H9 (cell line): ENCODE measurements at regions not wholly inside any gene's neighbourhood (a gene's known extent, or its start where the extent isn't known, plus 50 kb on each side); places are given as distances from the start of the nearest gene placed in this dataset.

ENCODE experiments used
- DNase-seq: peaks from one replicate; pipeline ENCODE4 v3.0.0-alpha.2; 2017
- H2AFZ ChIP-seq: one replicate; pipeline ENCODE4 v1.6.1; 2013; ENCODE audit warnings: mild to moderate bottlenecking, low read length, control low read depth, moderate library complexity
- H2AK5ac ChIP-seq: 2 replicates; pipeline ENCODE4 v1.6.1; 2013; ENCODE audit warnings: low read length, control low read depth, mixed read lengths; ENCODE audit not compliant: insufficient read length
- H2BK120ac ChIP-seq: one replicate; pipeline ENCODE4 v1.6.1; 2013; ENCODE audit warnings: low read depth, mild to moderate bottlenecking, low read length, control low read depth, inconsistent platforms; ENCODE audit not compliant: poor library complexity, severe bottlenecking
- H2BK12ac ChIP-seq: 2 replicates; pipeline ENCODE4 v1.6.1; 2013; ENCODE audit warnings: low read length, control low read depth, mixed read lengths, low read depth; ENCODE audit not compliant: insufficient read length
- H2BK15ac ChIP-seq: 2 replicates; pipeline ENCODE4 v1.6.1; 2013; ENCODE audit warnings: low read depth, low read length, control low read depth
- H2BK20ac ChIP-seq: one replicate; pipeline ENCODE4 v1.6.1; 2013; ENCODE audit warnings: low read depth, mild to moderate bottlenecking, low read length, control low read depth, inconsistent platforms; ENCODE audit not compliant: poor library complexity, severe bottlenecking
- H2BK5ac ChIP-seq: 2 replicates; pipeline ENCODE4 v1.6.1; 2013; ENCODE audit warnings: low read length, control low read depth, mixed read lengths; ENCODE audit not compliant: insufficient read length
- H3K14ac ChIP-seq: 2 replicates; pipeline ENCODE4 v1.6.1; 2013; ENCODE audit warnings: low read length, control low read depth; ENCODE audit not compliant: insufficient read depth
- H3K18ac ChIP-seq: 2 replicates; pipeline ENCODE4 v1.6.1; 2013; ENCODE audit warnings: low read depth, mild to moderate bottlenecking, mixed read lengths, low read length, control low read depth; ENCODE audit not compliant: insufficient read length
- H3K23ac ChIP-seq: 2 replicates; pipeline ENCODE4 v1.6.1; 2013; ENCODE audit warnings: low read length, control low read depth, mixed read lengths, low read depth; ENCODE audit not compliant: insufficient read length
- H3K23me2 ChIP-seq: 2 replicates; pipeline ENCODE4 v1.6.1; 2013; ENCODE audit warnings: low read depth, mild to moderate bottlenecking, mixed read lengths, low read length, control low read depth; ENCODE audit not compliant: insufficient read length, poor library complexity, severe bottlenecking
- H3K27ac ChIP-seq: 2 replicates; pipeline ENCODE4 v1.5.1; 2013; ENCODE audit warnings: low read length, control low read depth, mixed read lengths, low read depth; ENCODE audit not compliant: insufficient read length
- H3K27me3 ChIP-seq: 2 replicates; pipeline ENCODE4 v1.6.1; 2013; ENCODE audit warnings: low read length, control low read depth, inconsistent platforms; ENCODE audit not compliant: insufficient read depth
- H3K4ac ChIP-seq: 2 replicates; pipeline ENCODE4 v1.6.1; 2013; ENCODE audit warnings: low read depth, mild to moderate bottlenecking, control low read depth, inconsistent platforms, low read length, moderate library complexity
- H3K4me1 ChIP-seq: 2 replicates; pipeline ENCODE4 v1.6.1; 2013; ENCODE audit warnings: low read length, control low read depth, inconsistent platforms; ENCODE audit not compliant: insufficient read depth
- H3K4me2 ChIP-seq: 2 replicates; pipeline ENCODE4 v1.6.1; 2013; ENCODE audit warnings: low read length, control low read depth, mixed read lengths; ENCODE audit not compliant: insufficient read length, insufficient read depth
- H3K56ac ChIP-seq: 2 replicates; pipeline ENCODE4 v1.6.1; 2013; ENCODE audit warnings: low read depth, mild to moderate bottlenecking, mixed read lengths, low read length, control low read depth; ENCODE audit not compliant: insufficient read length
- H3K79me1 ChIP-seq: 2 replicates; pipeline ENCODE4 v1.6.1; 2013; ENCODE audit warnings: low read depth, mild to moderate bottlenecking, moderate library complexity, low read length, control low read depth, inconsistent platforms; ENCODE audit not compliant: insufficient read depth, poor library complexity, severe bottlenecking
- H3K79me2 ChIP-seq: 2 replicates; pipeline ENCODE4 v1.6.1; 2013; ENCODE audit warnings: low read length, control low read depth, inconsistent platforms; ENCODE audit not compliant: insufficient read depth
- H3K9ac ChIP-seq: 2 replicates; pipeline ENCODE4 v1.6.1; 2013; ENCODE audit warnings: low read length, control low read depth, mixed read lengths; ENCODE audit not compliant: insufficient read length; ENCODE audit errors: extremely low read depth
- H3K9me3 ChIP-seq: one replicate; pipeline ENCODE4 v1.6.1; 2013; ENCODE audit warnings: low read depth, low read length, inconsistent platforms; ENCODE audit not compliant: control insufficient read depth
- H3T11ph ChIP-seq: one replicate; pipeline ENCODE4 v1.6.1; 2013; ENCODE audit warnings: mild to moderate bottlenecking, low read length, control low read depth, inconsistent platforms
- H4K20me1 ChIP-seq: one replicate; pipeline ENCODE4 v1.6.1; 2013; ENCODE audit not compliant: control insufficient read depth, insufficient read length, insufficient read depth
- H4K5ac ChIP-seq: 2 replicates; pipeline ENCODE4 v1.6.1; 2013; ENCODE audit warnings: low read depth, mild to moderate bottlenecking, mixed read lengths, low read length, control low read depth; ENCODE audit not compliant: insufficient read length
- H4K8ac ChIP-seq: replicated peaks from 2 replicates; pipeline ENCODE4 v1.6.1; 2013; ENCODE audit warnings: low read length, control low read depth, mixed read lengths, low read depth; ENCODE audit not compliant: insufficient read length
- H4K91ac ChIP-seq: 2 replicates; pipeline ENCODE4 v1.6.1; 2013; ENCODE audit warnings: low read depth, mild to moderate bottlenecking, moderate library complexity, mixed read lengths, low read length, control low read depth; ENCODE audit not compliant: insufficient read length
- H3K27ac Mint-ChIP-seq, 3 experiments: 2 replicates in 2 of 3; 3 replicates in 1 of 3; pipeline ENCODE4 v1.8.0; 2020 to 2021; ENCODE audit warnings: mixed read lengths in 3 of 3, mild to moderate bottlenecking in 1 of 3, moderate library complexity in 1 of 3
- H3K27me3 Mint-ChIP-seq: 2 replicates; pipeline ENCODE4 v1.8.0; 2021; ENCODE audit warnings: low read depth, mild to moderate bottlenecking, moderate library complexity, mixed read lengths
- H3K36me3 Mint-ChIP-seq, 3 experiments: 2 replicates in 2 of 3; 3 replicates in 1 of 3; pipeline ENCODE4 v1.8.0; 2020 to 2021; ENCODE audit warnings: low read depth in 3 of 3, mixed read lengths in 3 of 3; ENCODE audit not compliant: insufficient read depth in 1 of 3
- H3K4me1 Mint-ChIP-seq, 2 experiments: 2 replicates each; pipeline ENCODE4 v1.8.0; 2020; ENCODE audit warnings: mixed read lengths in 2 of 2
- H3K4me3 Mint-ChIP-seq, 2 experiments: 2 replicates in 1 of 2; 3 replicates in 1 of 2; pipeline ENCODE4 v1.8.0; 2020 to 2021; ENCODE audit warnings: mild to moderate bottlenecking in 2 of 2, mixed read lengths in 2 of 2, moderate library complexity in 1 of 2
- H3K9me3 Mint-ChIP-seq, 2 experiments: 2 replicates in 1 of 2; 3 replicates in 1 of 2; pipeline ENCODE4 v1.8.0; 2020; ENCODE audit warnings: mild to moderate bottlenecking in 2 of 2, mixed read lengths in 2 of 2, moderate library complexity in 1 of 2
- WGBS: extraction: QIAGEN DNeasy Blood & Tissue Kit; methylation state at CpG from one replicate; pipeline ENCODE4 v1.1.7; 2013; ENCODE audit warnings: missing lambda C conversion rate, low lambda C conversion rate, mixed read lengths; ENCODE audit not compliant: insufficient read length; ENCODE audit errors: extremely low coverage; 5-methylcytosine and 5-hydroxymethylcytosine counted together
- TF ChIP-seq, protein P1 (sequence below): fragments of 200-600 bp; sonication (generic); conservative IDR thresholded peaks from 3 replicates; pipeline ENCODE4 v1.8.0; 2021; ENCODE audit warnings: antibody characterized with exemption, mild to moderate bottlenecking

DNA sequence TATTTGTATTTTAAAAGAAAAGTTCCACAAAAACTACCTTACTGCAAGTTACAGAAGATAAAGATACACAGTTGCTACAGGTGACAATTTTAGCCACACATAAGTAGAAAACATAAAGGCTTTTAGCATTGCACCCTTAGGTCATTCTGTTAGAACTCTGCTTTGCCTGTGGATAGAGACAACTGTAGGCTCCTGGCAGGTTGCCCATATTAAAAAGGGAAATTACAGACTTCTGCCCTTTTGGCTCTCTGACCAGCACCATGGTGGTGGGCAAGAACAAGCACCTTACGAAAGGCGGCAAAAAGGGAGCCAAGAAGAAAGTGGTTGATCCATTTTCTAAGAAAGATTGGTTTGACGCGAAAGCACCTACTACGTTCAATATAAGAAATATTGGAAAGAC lies 223.3 kb downstream of the MC4R start:
- Histone ChIP-seq H2BK20ac (no peak overlapping the region), H3K9me3 (no peaks in the 10 kb centered on the region), H3K27me3 (no peaks in the 10 kb centered on the region), H3K4me1 (no peaks in the 10 kb centered on the region), H4K91ac (no peak overlapping the region), H2AK5ac (no peak overlapping the region), H4K20me1 (no peaks in the 10 kb centered on the region), H4K5ac (no peak overlapping the region), H2BK5ac (no peak overlapping the region), H2AFZ (no peak overlapping the region), H2BK120ac (no peak overlapping the region), H3K79me2 (no peaks in the 10 kb centered on the region), H3K4me2 (no peak overlapping the region), H2BK12ac (no peak overlapping the region), H3T11ph (no peak overlapping the region), H4K8ac (no peak overlapping the region), H3K23ac (no peak overlapping the region), H3K9ac (no peak overlapping the region), H3K23me2 (no peaks in the 10 kb centered on the region), H3K27ac (no peak overlapping the region), H2BK15ac (no peak overlapping the region), H3K18ac (no peak overlapping the region), H3K4ac (no peak overlapping the region), H3K14ac (no peak overlapping the region), H3K79me1 (no peaks in the 10 kb centered on the region), H3K56ac (no peak overlapping the region)
- Mint-ChIP-seq H3K36me3 (no peaks in the 10 kb centered on the region), H3K4me3 (no peak overlapping the region), H3K27me3 (no peaks in the 10 kb centered on the region), H3K4me1 (peaks cover 0 to 2% of the 10 kb centered on the region in 2 experiments; a peak in 1 of 4 replicates), H3K9me3 (no peaks in the 10 kb centered on the region), H3K27ac (no peak overlapping the region)
- no CpG with 5 or more reads among the region's 5 CpGs for WGBS
- TF ChIP-seq, protein P1, sequence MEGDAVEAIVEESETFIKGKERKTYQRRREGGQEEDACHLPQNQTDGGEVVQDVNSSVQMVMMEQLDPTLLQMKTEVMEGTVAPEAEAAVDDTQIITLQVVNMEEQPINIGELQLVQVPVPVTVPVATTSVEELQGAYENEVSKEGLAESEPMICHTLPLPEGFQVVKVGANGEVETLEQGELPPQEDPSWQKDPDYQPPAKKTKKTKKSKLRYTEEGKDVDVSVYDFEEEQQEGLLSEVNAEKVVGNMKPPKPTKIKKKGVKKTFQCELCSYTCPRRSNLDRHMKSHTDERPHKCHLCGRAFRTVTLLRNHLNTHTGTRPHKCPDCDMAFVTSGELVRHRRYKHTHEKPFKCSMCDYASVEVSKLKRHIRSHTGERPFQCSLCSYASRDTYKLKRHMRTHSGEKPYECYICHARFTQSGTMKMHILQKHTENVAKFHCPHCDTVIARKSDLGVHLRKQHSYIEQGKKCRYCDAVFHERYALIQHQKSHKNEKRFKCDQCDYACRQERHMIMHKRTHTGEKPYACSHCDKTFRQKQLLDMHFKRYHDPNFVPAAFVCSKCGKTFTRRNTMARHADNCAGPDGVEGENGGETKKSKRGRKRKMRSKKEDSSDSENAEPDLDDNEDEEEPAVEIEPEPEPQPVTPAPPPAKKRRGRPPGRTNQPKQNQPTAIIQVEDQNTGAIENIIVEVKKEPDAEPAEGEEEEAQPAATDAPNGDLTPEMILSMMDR, result no peak
- no peak for DNase-seq
